ENCODE measurements at regions not wholly inside any gene's neighbourhood (a gene's known extent, or its start where the extent isn't known, plus 50 kb on each side); places are given as distances from the start of the nearest gene placed in this dataset.
"Not testable (repeated sequence)": the region's sequence is repeated elsewhere in the genome, so short reads cannot be mapped to it uniquely, and the experiment has no call there.

DNA sequence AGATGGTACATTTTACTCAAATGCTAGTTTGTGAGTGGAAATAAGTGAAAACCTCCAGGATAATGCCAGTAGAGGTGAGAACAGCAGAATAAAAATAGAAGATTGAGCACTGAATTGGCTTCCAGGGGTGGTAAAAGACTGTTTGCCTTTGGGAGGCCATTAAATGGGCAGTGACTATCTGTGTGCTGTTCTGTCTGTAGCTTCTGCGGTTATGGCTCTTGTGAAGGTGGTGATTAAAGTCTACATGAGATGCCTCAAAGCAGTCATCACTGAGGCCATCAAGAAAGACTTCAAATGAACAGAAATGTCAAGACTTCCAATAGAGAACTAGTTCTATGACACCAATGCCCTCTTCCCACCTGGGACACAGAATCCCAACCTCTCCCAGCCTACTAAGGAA is 108.8 kb downstream of the EFHB start:
- H3K27ac Mint-ChIP-seq (ENCODE audit: unreplicated experiment): no peak overlapping the region
- DNase-seq (ENCODE audit: extremely low spot score, unreplicated experiment): no peak
- peaks cover 7% of the 10 kb centered on the region for H3K9me3 Mint-ChIP-seq (ENCODE audit: unreplicated experiment)
- H3K27me3 Mint-ChIP-seq (ENCODE audit: unreplicated experiment): peaks cover 3% of the 10 kb centered on the region
- no peak overlapping the region for H3K4me3 Mint-ChIP-seq (ENCODE audit: unreplicated experiment)
- no peaks in the 10 kb centered on the region for H3K4me1 Mint-ChIP-seq (ENCODE audit: unreplicated experiment)
- H3K36me3 Mint-ChIP-seq (ENCODE audit: unreplicated experiment): no peaks in the 10 kb centered on the region
- TF ChIP-seq, protein P1, sequence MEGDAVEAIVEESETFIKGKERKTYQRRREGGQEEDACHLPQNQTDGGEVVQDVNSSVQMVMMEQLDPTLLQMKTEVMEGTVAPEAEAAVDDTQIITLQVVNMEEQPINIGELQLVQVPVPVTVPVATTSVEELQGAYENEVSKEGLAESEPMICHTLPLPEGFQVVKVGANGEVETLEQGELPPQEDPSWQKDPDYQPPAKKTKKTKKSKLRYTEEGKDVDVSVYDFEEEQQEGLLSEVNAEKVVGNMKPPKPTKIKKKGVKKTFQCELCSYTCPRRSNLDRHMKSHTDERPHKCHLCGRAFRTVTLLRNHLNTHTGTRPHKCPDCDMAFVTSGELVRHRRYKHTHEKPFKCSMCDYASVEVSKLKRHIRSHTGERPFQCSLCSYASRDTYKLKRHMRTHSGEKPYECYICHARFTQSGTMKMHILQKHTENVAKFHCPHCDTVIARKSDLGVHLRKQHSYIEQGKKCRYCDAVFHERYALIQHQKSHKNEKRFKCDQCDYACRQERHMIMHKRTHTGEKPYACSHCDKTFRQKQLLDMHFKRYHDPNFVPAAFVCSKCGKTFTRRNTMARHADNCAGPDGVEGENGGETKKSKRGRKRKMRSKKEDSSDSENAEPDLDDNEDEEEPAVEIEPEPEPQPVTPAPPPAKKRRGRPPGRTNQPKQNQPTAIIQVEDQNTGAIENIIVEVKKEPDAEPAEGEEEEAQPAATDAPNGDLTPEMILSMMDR (IDR thresholded peaks at IDR 0.05): no peak

DNA sequence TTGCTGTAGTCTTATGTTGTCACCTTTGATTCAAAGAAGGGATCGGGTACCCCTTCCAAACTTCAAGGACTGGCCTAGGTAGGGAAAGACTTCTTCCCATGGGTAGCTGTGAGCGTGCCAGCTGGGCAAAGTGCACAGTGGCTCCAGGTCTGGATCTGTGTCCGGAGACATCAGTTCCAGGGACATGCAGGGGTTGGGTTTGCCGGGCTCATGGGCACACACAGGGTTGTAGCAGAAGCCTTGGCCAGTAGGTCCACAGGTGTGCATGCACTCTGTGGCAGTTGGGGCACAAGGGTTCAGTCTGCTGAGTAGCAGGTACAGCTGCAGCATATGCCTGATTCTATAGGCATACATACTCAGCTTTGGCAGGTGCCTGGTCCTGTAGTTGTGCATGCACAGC is 111.2 kb downstream of the EFHB start:
- DNase-seq (ENCODE audit: extremely low spot score, unreplicated experiment): no peak
- Mint-ChIP-seq H3K27me3 (ENCODE audit: unreplicated experiment) (no peaks in the 10 kb centered on the region), H3K27ac (ENCODE audit: unreplicated experiment) (no peak overlapping the region), H3K9me3 (ENCODE audit: unreplicated experiment) (peaks cover 7% of the 10 kb centered on the region), H3K36me3 (ENCODE audit: unreplicated experiment) (no peaks in the 10 kb centered on the region), H3K4me3 (ENCODE audit: unreplicated experiment) (no peak overlapping the region), H3K4me1 (ENCODE audit: unreplicated experiment) (no peaks in the 10 kb centered on the region)
- TF ChIP-seq, protein P1 (IDR thresholded peaks at IDR 0.05): no peak

DNA sequence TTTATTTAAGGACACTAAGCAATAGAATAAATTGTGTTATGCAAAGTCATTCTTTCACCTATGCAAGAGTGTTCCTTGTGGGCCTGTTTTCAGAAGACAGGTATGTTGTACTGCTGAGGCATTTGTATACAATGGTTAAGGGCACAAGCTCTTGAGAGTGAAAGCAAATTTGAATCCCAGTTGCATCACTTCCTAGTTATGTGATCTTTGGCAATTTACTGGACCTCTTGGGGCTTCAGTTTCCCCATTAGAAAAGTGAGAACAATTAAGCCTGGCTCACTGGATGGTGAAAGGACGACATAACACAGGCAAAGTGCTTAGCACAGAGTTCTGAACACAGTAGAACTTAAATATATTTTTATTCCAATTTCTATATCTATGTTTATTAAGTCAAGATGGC is 117.4 kb downstream of the EFHB start:
- no peak overlapping the region for H3K4me3 Mint-ChIP-seq (ENCODE audit: unreplicated experiment)
- TF ChIP-seq, protein P1 (IDR thresholded peaks at IDR 0.05): no peak
- no peaks in the 10 kb centered on the region for H3K9me3 Mint-ChIP-seq (ENCODE audit: unreplicated experiment)
- H3K27me3 Mint-ChIP-seq (ENCODE audit: unreplicated experiment): no peaks in the 10 kb centered on the region
- no peaks in the 10 kb centered on the region for H3K36me3 Mint-ChIP-seq (ENCODE audit: unreplicated experiment)
- DNase-seq (ENCODE audit: extremely low spot score, unreplicated experiment): no peak
- H3K4me1 Mint-ChIP-seq (ENCODE audit: unreplicated experiment): no peaks in the 10 kb centered on the region
- H3K27ac Mint-ChIP-seq (ENCODE audit: unreplicated experiment): no peak overlapping the region

DNA sequence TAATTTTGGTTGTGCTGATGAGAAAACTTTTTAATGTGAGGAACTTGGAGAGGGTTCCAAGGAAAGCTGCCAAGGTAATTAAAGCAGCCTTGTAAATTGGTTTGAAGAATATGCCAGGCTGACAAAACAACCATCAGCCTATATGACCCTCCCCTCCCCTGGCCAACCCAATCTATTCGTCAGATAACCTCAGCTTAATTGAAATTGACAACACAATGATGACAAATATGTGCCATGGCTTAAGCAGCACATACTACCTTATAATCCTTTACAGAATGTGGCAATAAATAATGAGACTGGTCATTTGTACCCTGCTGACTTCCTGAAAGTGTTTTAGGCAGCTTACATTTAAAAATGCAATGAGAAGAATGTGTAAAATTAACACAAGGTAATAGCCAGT is 118.2 kb downstream of the EFHB start:
- no peaks in the 10 kb centered on the region for H3K9me3 Mint-ChIP-seq (ENCODE audit: unreplicated experiment)
- DNase-seq (ENCODE audit: extremely low spot score, unreplicated experiment): no peak
- peaks cover 1% of the 10 kb centered on the region for H3K27me3 Mint-ChIP-seq (ENCODE audit: unreplicated experiment)
- H3K27ac Mint-ChIP-seq (ENCODE audit: unreplicated experiment): no peak overlapping the region
- TF ChIP-seq, protein P1 (IDR thresholded peaks at IDR 0.05): no peak
- H3K4me1 Mint-ChIP-seq (ENCODE audit: unreplicated experiment): no peaks in the 10 kb centered on the region
- no peak overlapping the region for H3K4me3 Mint-ChIP-seq (ENCODE audit: unreplicated experiment)
- no peaks in the 10 kb centered on the region for H3K36me3 Mint-ChIP-seq (ENCODE audit: unreplicated experiment)

DNA sequence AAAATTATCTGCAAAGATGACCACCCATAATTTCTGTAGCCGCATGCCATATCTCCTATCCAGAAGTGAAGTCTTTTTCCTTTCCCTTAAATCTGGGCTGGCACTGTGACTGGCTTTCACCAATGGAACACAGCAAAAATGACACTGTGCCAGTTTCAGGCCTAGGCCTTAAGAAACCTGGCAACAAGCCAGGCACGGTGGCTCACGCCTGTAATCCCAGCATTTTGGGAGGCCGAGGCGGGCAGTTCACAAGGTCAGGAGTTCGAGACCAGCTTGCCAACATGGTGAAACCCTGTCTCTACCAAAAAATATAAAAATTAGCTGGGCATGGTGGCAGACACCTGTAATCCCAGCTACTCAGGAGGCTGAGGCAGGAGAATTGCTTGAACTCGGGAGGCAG is 120.3 kb downstream of the EFHB start:
- not testable (repeated sequence) for DNase-seq (ENCODE audit: extremely low spot score, unreplicated experiment); H3K4me1 Mint-ChIP-seq (ENCODE audit: unreplicated experiment); H3K9me3 Mint-ChIP-seq (ENCODE audit: unreplicated experiment); H3K27me3 Mint-ChIP-seq (ENCODE audit: unreplicated experiment); H3K4me3 Mint-ChIP-seq (ENCODE audit: unreplicated experiment); H3K27ac Mint-ChIP-seq (ENCODE audit: unreplicated experiment); H3K36me3 Mint-ChIP-seq (ENCODE audit: unreplicated experiment)

DNA sequence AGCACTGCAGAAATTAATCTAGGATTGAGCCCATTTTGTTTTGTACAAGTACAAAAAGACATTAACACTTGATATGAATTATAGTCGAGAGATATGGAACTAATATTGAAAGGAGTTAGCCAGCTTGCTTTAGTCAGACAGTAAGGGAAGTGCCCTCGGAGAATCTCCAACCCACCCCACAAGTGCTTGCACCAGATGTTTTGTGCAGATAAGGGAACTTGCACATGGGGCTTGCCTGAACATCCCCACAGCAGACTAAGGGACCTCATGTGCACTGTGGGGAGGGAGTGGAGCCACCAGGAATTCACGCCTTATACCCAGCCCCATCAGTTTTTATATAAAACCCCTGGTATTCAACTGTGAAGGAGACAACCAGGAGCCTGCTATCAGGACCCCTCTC is 122.3 kb downstream of the EFHB start:
- peaks cover 5% of the 10 kb centered on the region for H3K27me3 Mint-ChIP-seq (ENCODE audit: unreplicated experiment)
- no peak overlapping the region for H3K4me3 Mint-ChIP-seq (ENCODE audit: unreplicated experiment)
- no peak overlapping the region for H3K27ac Mint-ChIP-seq (ENCODE audit: unreplicated experiment)
- DNase-seq (ENCODE audit: extremely low spot score, unreplicated experiment): no peak
- TF ChIP-seq, protein P1 (IDR thresholded peaks at IDR 0.05): no peak
- no peaks in the 10 kb centered on the region for H3K4me1 Mint-ChIP-seq (ENCODE audit: unreplicated experiment)
- H3K36me3 Mint-ChIP-seq (ENCODE audit: unreplicated experiment): no peaks in the 10 kb centered on the region
- H3K9me3 Mint-ChIP-seq (ENCODE audit: unreplicated experiment): no peaks in the 10 kb centered on the region
